ENCODE measurements at regions not wholly inside any gene's neighbourhood (a gene's known extent, or its start where the extent isn't known, plus 50 kb on each side); places are given as distances from the start of the nearest gene placed in this dataset.

- no peak for DNase-seq (ENCODE audit: low read depth, low spot score)
- in situ Hi-C loops (cut with HindIII; ENCODE audit: low sequenced_read_pairs) = no loop called here
- TF ChIP-seq CTCF (IDR thresholded peaks at IDR 0.05; ENCODE audit: low read depth, low read length) = no peak
- no peak overlapping the region for H3K4me3 ChIP-seq (ENCODE audit: low read depth, low read length)
Observed at GRCh38 chr4:178856139-178856800, 1414.0 kb upstream of the AGA start.

GRCh38 chr4:178871476-178871875 is 1429.2 kb upstream of the AGA start:
- no peak overlapping the region for H3K4me3 ChIP-seq (ENCODE audit: low read depth, low read length)
- DNase-seq (ENCODE audit: low read depth, low spot score) = no peak
- in situ Hi-C loops (cut with HindIII; ENCODE audit: low sequenced_read_pairs) = no loop called here
- no peak for TF ChIP-seq CTCF (IDR thresholded peaks at IDR 0.05; ENCODE audit: low read depth, low read length)

GRCh38 chr4:178881937-178882336 is 1439.7 kb upstream of the AGA start:
- no peak for TF ChIP-seq CTCF (IDR thresholded peaks at IDR 0.05; ENCODE audit: low read depth, low read length)
- no peak overlapping the region for H3K4me3 ChIP-seq (ENCODE audit: low read depth, low read length)
- no peak for DNase-seq (ENCODE audit: low read depth, low spot score)
- in situ Hi-C loops (cut with HindIII; ENCODE audit: low sequenced_read_pairs) = no loop called here

GRCh38 chr4:178894126-178894525 is 1451.9 kb upstream of the AGA start:
- no peak for DNase-seq (ENCODE audit: low read depth, low spot score)
- TF ChIP-seq CTCF (IDR thresholded peaks at IDR 0.05; ENCODE audit: low read depth, low read length) = no peak
- in situ Hi-C loops (cut with HindIII; ENCODE audit: low sequenced_read_pairs) = no loop called here
- H3K4me3 ChIP-seq (ENCODE audit: low read depth, low read length) = no peak overlapping the region

- TF ChIP-seq CTCF (IDR thresholded peaks at IDR 0.05; ENCODE audit: low read depth, low read length) = no peak
- H3K4me3 ChIP-seq (ENCODE audit: low read depth, low read length) = no peak overlapping the region
- DNase-seq (ENCODE audit: low read depth, low spot score) = no peak
- in situ Hi-C loops (cut with HindIII; ENCODE audit: low sequenced_read_pairs) = no loop called here
Observed at GRCh38 chr4:178899084-178899483, 1456.8 kb upstream of the AGA start.

GRCh38 chr4:178917756-178918155 is 1475.5 kb upstream of the AGA start:
- in situ Hi-C loops (cut with HindIII; ENCODE audit: low sequenced_read_pairs) = no loop called here
- TF ChIP-seq CTCF (IDR thresholded peaks at IDR 0.05; ENCODE audit: low read depth, low read length) = no peak
- no peak overlapping the region for H3K4me3 ChIP-seq (ENCODE audit: low read depth, low read length)
- DNase-seq (ENCODE audit: low read depth, low spot score) = no peak

Data from astrocyte of the spinal cord (primary cell).